ENCODE measurements at regions not wholly inside any gene's neighbourhood (a gene's known extent, or its start where the extent isn't known, plus 50 kb on each side); places are given as distances from the start of the nearest gene placed in this dataset.

GRCh38 chr2:79275197-79275596 is 115.6 kb upstream of the REG3A start:
- Histone ChIP-seq H3K4ac (replicated peaks; ENCODE audit: insufficient read length, low read depth, low read length) (no peak overlapping the region), H2BK20ac (ENCODE audit: low read length) (no peak overlapping the region), H4K91ac (replicated peaks; ENCODE audit: insufficient read length, low read length) (no peak overlapping the region), H3K56ac (replicated peaks; ENCODE audit: insufficient read length, low read depth, low read length) (no peak overlapping the region), H3K14ac (ENCODE audit: insufficient read length) (no peak overlapping the region), H4K8ac (ENCODE audit: extremely low read depth, insufficient read depth, low read length) (no peak overlapping the region), H2BK120ac (replicated peaks; ENCODE audit: low read depth, low read length) (no peak overlapping the region), H3K79me1 (ENCODE audit: low read depth, low read length) (no peaks in the 10 kb centered on the region), H3K9ac (replicated peaks in 1 of 4; ENCODE audit: extremely low read depth in 1 of 4, low read depth in 3 of 4, low read length in 3 of 4) (no peak overlapping the region), H4K5ac (ENCODE audit: insufficient read length, low read depth, low read length) (no peak overlapping the region), H3K27ac (ENCODE audit: low read depth, low read length) (no peak overlapping the region), H2BK5ac (ENCODE audit: low read depth, low read length) (no peak overlapping the region), H2BK15ac (ENCODE audit: low read length) (no peak overlapping the region), H3K36me3 (ENCODE audit: control insufficient read depth in 2 of 4, insufficient read depth in 4 of 4, low read length in 3 of 4) (no peaks in the 10 kb centered on the region), H3K9me3 (ENCODE audit: insufficient read depth in 2 of 2, low read depth in 1 of 2, low read length in 1 of 2) (peaks cover 0 to 7% of the 10 kb centered on the region in 2 experiments; a peak in 2 of 4 replicates), H2BK12ac (ENCODE audit: low read depth, low read length) (no peak overlapping the region), H3K4me1 (replicated peaks in 1 of 4; ENCODE audit: control insufficient read depth in 3 of 4, insufficient read depth in 4 of 4, low read length in 3 of 4) (peaks cover 0 to 4% (median 2%) of the 10 kb centered on the region in 4 experiments; a peak in 4 of 7 replicates), H3K4me3 (ENCODE audit: extremely low read depth in 1 of 4, insufficient read depth in 2 of 4, low read depth in 3 of 4, low read length in 4 of 4) (no peak overlapping the region), H3K79me2 (ENCODE audit: control insufficient read depth in 1 of 2, insufficient read depth in 2 of 2, low read length in 2 of 2) (no peaks in the 10 kb centered on the region), H2AFZ (ENCODE audit: low read length) (no peak overlapping the region), H3K23me2 (ENCODE audit: low read depth, low read length) (no peaks in the 10 kb centered on the region), H4K20me1 (replicated peaks in 1 of 2; ENCODE audit: control insufficient read depth in 1 of 2, insufficient read depth in 2 of 2, low read length in 2 of 2) (no peaks in the 10 kb centered on the region), H3K27me3 (replicated peaks in 1 of 4; ENCODE audit: control insufficient read depth in 3 of 4, extremely low read depth in 1 of 4, insufficient read depth in 3 of 4, low read length in 3 of 4) (no peaks in the 10 kb centered on the region), H3K4me2 (ENCODE audit: insufficient read depth in 1 of 2, low read depth in 2 of 2, low read length in 2 of 2) (no peak overlapping the region), H3K18ac (ENCODE audit: extremely low read depth, low read length) (no peak overlapping the region), H3K23ac (ENCODE audit: insufficient read length) (no peak overlapping the region), H2AK5ac (ENCODE audit: low read depth, low read length) (no peak overlapping the region)
- 87% methylated on average over 2 of the region's 2 CpGs; no CpG with 5 or more reads in 1 of the 2 experiments for WGBS, 2 experiments (ENCODE audit: extremely low coverage in 1 of 2, insufficient coverage in 1 of 2, insufficient read length in 1 of 2, insufficient replicate concordance in 2 of 2, low coverage in 1 of 2, low lambda C conversion rate in 2 of 2, missing lambda C conversion rate in 1 of 2)
- no peak for TF ChIP-seq KDM1A (IDR thresholded peaks at IDR 0.05; ENCODE audit: borderline replicate concordance, low read length)
- no peak for TF ChIP-seq JUN (IDR thresholded peaks at IDR 0.05; ENCODE audit: low read depth, low read length)
- no peak for TF ChIP-seq HDAC2 (IDR thresholded peaks at IDR 0.05; ENCODE audit: borderline replicate concordance in 1 of 2, low read depth in 2 of 2, low read length in 2 of 2)
- TF ChIP-seq CTCF (IDR thresholded peaks at IDR 0.05; ENCODE audit: control extremely low read depth in 1 of 3, insufficient read depth in 1 of 3, low read depth in 1 of 3, low read length in 3 of 3), result peak in 2 of 3 experiments; percentile 10 to 35; a peak in 2 of 4 replicates
- TF ChIP-seq CBX8 (IDR thresholded peaks at IDR 0.05; ENCODE audit: borderline replicate concordance, low read depth, low read length), result no peak
- TF ChIP-seq RAD21 (IDR thresholded peaks at IDR 0.05 in 1 of 2, conservative IDR thresholded peaks at IDR 0.05 in 1 of 2; ENCODE audit: low read depth in 2 of 2, low read length in 2 of 2), result peak in 1 of 2 experiments; percentile 12; a peak in 1 of 4 replicates
- ChIA-PET CTCF (ENCODE audit: partially characterized antibody) (interaction anchor here (0.6 to 2.7 kb wide), 20 partner anchors 10 to 862 kb away, joined by 3 to 14 read pairs (median 4); no protein-coding TSS in a partner anchor), POLR2A (ENCODE audit: partially characterized antibody) (no interaction called here)
- peak; percentile 45 for FAIRE-seq
- DNase-seq (ENCODE audit: low read depth in 1 of 2, low spot score in 2 of 2), result no peak

Data from H1 (cell line).